Activated B cell treated with CpG ODN at 0.5 μM for 24 hours (primary cell): ENCODE measurements at regions not wholly inside any gene's neighbourhood (a gene's known extent, or its start where the extent isn't known, plus 50 kb on each side); places are given as distances from the start of the nearest gene placed in this dataset.

Experiments
- ATAC-seq: fragments of 200-7000 bp; cut with Tn5 transposase; one replicate; pipeline ENCODE4 v1.10.0; 2021; ENCODE audit warnings: low read depth, mild to moderate bottlenecking, moderate library complexity
- CTCF ChIA-PET: fragments of 350-600 bp; sonication (Branson Sonifier 250); formaldehyde crosslinking; loops from one replicate; lab custom pipeline; 2021; ENCODE audit warnings: antibody characterized with exemption; lab: Charles Lee
- POLR2A ChIA-PET: fragments of 350-600 bp; sonication (Branson Sonifier 250); formaldehyde crosslinking; loops from one replicate; lab custom pipeline; 2021; ENCODE audit warnings: antibody characterized with exemption; lab: Charles Lee
- DNase-seq: peaks from one replicate; pipeline ENCODE4 v3.0.0; 2022
- H3K27ac Mint-ChIP-seq: one replicate; pipeline ENCODE4 v1.8.0; 2020; ENCODE audit warnings: mixed read lengths
- H3K27me3 Mint-ChIP-seq: one replicate; pipeline ENCODE4 v1.8.0; 2021; ENCODE audit warnings: mixed read lengths
- H3K36me3 Mint-ChIP-seq: one replicate; pipeline ENCODE4 v1.8.0; 2021; ENCODE audit warnings: low read depth, mixed read lengths
- H3K4me1 Mint-ChIP-seq: one replicate; pipeline ENCODE4 v1.8.0; 2021; ENCODE audit warnings: mixed read lengths
- H3K4me3 Mint-ChIP-seq: one replicate; pipeline ENCODE4 v1.8.0; 2020; ENCODE audit warnings: mild to moderate bottlenecking, mixed read lengths
- H3K9me3 Mint-ChIP-seq: one replicate; pipeline ENCODE4 v1.8.0; 2020; ENCODE audit warnings: mixed read lengths
- intact Hi-C: fragments of 100-400 bp; cut with micrococcal nuclease; formaldehyde crosslinking; loops from one replicate; pipeline ENCODE4 v1.15.1; 2024
- TF ChIP-seq, protein P1 (sequence below): fragments of 200-600 bp; IDR thresholded peaks from one replicate; pipeline ENCODE4 v1.8.0; 2022; ENCODE audit warnings: antibody characterized with exemption, mild to moderate bottlenecking

DNA sequence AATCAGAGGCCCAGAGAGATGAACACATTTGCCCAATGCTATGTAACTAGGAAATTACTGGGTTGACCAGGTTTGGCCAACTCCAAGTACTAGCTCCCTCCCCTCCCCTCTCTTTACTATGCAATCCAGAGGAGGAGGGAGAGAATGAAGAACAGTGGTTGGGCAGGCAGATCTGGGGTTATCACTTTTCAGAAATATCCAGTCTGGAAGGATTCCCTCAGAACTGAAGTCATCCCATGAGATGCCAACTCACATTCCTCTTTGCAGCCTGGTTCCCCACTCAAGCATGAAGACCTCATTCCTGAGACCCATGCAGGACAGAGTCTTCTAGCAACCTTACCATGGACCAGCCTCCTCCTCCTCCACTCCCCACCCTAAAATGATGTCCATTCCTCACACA lies 201.1 kb downstream of the TLE3 start:
- no peaks in the 10 kb centered on the region for H3K36me3 Mint-ChIP-seq
- intact Hi-C loops = no loop called here
- ATAC-seq = no peak
- no peak overlapping the region for H3K4me3 Mint-ChIP-seq
- H3K27ac Mint-ChIP-seq = no peak overlapping the region
- ChIA-PET POLR2A (interaction anchor here (0.9 kb wide), 1 partner anchor 15 kb away, joined by 3 read pairs; no protein-coding TSS in a partner anchor), CTCF (no interaction called here)
- peaks cover 3% of the 10 kb centered on the region for H3K4me1 Mint-ChIP-seq
- peaks cover 37% of the 10 kb centered on the region for H3K27me3 Mint-ChIP-seq
- DNase-seq = no peak
- H3K9me3 Mint-ChIP-seq = no peaks in the 10 kb centered on the region
- TF ChIP-seq, protein P1, sequence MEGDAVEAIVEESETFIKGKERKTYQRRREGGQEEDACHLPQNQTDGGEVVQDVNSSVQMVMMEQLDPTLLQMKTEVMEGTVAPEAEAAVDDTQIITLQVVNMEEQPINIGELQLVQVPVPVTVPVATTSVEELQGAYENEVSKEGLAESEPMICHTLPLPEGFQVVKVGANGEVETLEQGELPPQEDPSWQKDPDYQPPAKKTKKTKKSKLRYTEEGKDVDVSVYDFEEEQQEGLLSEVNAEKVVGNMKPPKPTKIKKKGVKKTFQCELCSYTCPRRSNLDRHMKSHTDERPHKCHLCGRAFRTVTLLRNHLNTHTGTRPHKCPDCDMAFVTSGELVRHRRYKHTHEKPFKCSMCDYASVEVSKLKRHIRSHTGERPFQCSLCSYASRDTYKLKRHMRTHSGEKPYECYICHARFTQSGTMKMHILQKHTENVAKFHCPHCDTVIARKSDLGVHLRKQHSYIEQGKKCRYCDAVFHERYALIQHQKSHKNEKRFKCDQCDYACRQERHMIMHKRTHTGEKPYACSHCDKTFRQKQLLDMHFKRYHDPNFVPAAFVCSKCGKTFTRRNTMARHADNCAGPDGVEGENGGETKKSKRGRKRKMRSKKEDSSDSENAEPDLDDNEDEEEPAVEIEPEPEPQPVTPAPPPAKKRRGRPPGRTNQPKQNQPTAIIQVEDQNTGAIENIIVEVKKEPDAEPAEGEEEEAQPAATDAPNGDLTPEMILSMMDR = no peak

DNA sequence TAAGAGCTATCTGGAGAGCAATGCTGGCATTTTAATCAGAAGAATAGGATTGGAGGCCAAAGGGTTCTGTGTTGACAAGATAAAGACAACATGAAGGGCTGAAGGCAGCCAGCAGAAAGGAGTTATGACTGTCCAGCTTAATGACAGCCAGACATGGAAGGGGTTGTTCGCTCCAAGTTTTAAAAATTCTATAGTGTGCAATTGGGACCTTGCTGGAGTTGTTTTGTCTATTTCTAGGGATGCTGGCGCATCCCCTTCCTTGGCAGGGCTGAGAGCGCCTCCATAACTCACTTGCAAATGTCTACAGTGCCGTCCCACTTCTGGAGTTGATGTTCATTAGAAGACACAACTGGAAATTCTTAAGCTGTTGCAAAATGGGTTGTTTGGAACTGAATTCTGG lies 200.7 kb downstream of the TLE3 start:
- ATAC-seq (no peak), DNase-seq (no peak)
- Mint-ChIP-seq H3K9me3 (no peaks in the 10 kb centered on the region), H3K4me3 (no peak overlapping the region), H3K36me3 (no peaks in the 10 kb centered on the region), H3K27me3 (peaks cover 37% of the 10 kb centered on the region), H3K4me1 (peaks cover 3% of the 10 kb centered on the region), H3K27ac (no peak overlapping the region)
- TF ChIP-seq, protein P1 = no peak
- POLR2A ChIA-PET = interaction anchor here (0.9 to 1.0 kb wide), 2 partner anchors 13 to 15 kb away, joined by 3 read pairs; no protein-coding TSS in a partner anchor
- CTCF ChIA-PET = no interaction called here
- intact Hi-C loops = no loop called here

GRCh38 chr15:69897471-69898237 lies 200.1 kb downstream of the TLE3 start:
- H3K4me3 Mint-ChIP-seq = no peak overlapping the region
- POLR2A ChIA-PET = interaction anchor here (0.9 to 1.0 kb wide), 2 partner anchors 13 to 16 kb away, joined by 3 read pairs; no protein-coding TSS in a partner anchor
- TF ChIP-seq, protein P1 = no peak
- H3K27me3 Mint-ChIP-seq = peaks cover 37% of the 10 kb centered on the region
- peaks cover 3% of the 10 kb centered on the region for H3K4me1 Mint-ChIP-seq
- no peaks in the 10 kb centered on the region for H3K36me3 Mint-ChIP-seq
- ATAC-seq (no peak), DNase-seq (no peak)
- CTCF ChIA-PET = interaction anchor here (0.8 kb wide), 1 partner anchor 325 kb away, joined by 3 read pairs; no protein-coding TSS in a partner anchor
- intact Hi-C loops = no loop called here
- H3K27ac Mint-ChIP-seq = no peak overlapping the region
- no peaks in the 10 kb centered on the region for H3K9me3 Mint-ChIP-seq

GRCh38 chr15:69898243-69898642 lies 199.5 kb downstream of the TLE3 start:
- intact Hi-C loops = no loop called here
- Mint-ChIP-seq H3K27ac (no peak overlapping the region), H3K4me3 (no peak overlapping the region), H3K4me1 (peaks cover 3% of the 10 kb centered on the region), H3K27me3 (peaks cover 34% of the 10 kb centered on the region), H3K36me3 (no peaks in the 10 kb centered on the region), H3K9me3 (no peaks in the 10 kb centered on the region)
- CTCF ChIA-PET = interaction anchor here (0.8 kb wide), 1 partner anchor 325 kb away, joined by 3 read pairs; no protein-coding TSS in a partner anchor
- DNase-seq (no peak), ATAC-seq (no peak)
- TF ChIP-seq, protein P1 = no peak
- POLR2A ChIA-PET = interaction anchor here (1.0 kb wide), 1 partner anchor 12 kb away, joined by 3 read pairs; no protein-coding TSS in a partner anchor

DNA sequence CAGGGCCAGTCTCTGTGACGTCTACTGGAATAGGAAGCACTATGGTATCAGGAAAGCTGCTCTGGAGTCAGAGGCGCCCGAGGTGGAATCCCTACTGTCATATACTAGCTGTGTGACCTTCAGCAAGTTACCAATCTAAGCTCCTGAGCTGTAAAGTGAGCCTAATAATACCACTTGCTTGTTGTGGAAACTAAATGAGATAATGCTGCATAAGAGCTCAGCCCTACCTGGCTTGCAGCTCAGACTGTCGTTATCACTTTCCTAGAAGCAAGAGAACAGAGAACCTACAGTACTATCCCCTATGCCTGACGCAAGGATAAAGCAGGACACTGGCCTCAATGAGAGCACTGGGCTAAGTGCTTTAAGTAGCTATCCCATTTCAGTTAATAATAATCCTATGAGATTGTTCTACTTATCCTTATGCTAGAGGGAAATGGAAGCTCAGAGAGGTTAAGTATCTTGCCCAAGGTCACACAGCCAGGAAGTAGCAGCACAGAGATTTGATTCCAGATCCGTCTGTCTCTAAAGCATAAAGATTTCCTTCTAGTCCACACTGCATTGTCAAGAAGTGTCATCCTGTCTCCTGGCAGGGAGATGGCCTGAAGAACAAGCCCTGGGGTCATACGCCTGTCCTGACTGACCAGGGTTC lies 195.2 kb downstream of the TLE3 start:
- Mint-ChIP-seq H3K4me3 (no peak overlapping the region), H3K9me3 (no peaks in the 10 kb centered on the region), H3K27me3 (peaks cover 8% of the 10 kb centered on the region), H3K36me3 (no peaks in the 10 kb centered on the region), H3K27ac (no peak overlapping the region), H3K4me1 (no peaks in the 10 kb centered on the region)
- POLR2A ChIA-PET = interaction anchor here (0.6 kb wide), 1 partner anchor 17 kb away, joined by 5 read pairs; no protein-coding TSS in a partner anchor
- TF ChIP-seq, protein P1 = no peak
- CTCF ChIA-PET = no interaction called here
- ATAC-seq = no peak
- intact Hi-C loops = no loop called here
- DNase-seq = no peak
